Motor neuron (in vitro differentiated cells): ENCODE measurements at regions not wholly inside any gene's neighbourhood (a gene's known extent, or its start where the extent isn't known, plus 50 kb on each side); places are given as distances from the start of the nearest gene placed in this dataset.

Experiments used
- ATAC-seq, 8 experiments: fragments of 200-7000 bp; cut with Tn5 transposase; replicated peaks in 6 of 8; 2 replicates each; pipeline ENCODE4 v1.8.0; 2021; ENCODE audit warnings: mild to moderate bottlenecking in 8 of 8, moderate library complexity in 8 of 8
- H3K27ac ChIP-seq, 2 donors: fragments of 250-450 bp; sonication (Bioruptor Pico); 2 replicates each; pipeline ENCODE4 v1.9.0; 2021; ENCODE audit warnings: antibody characterized with exemption in 2 of 2, mild to moderate bottlenecking in 2 of 2, moderate library complexity in 1 of 2
- H3K4me1 ChIP-seq, 2 donors: fragments of 250-450 bp; sonication (Bioruptor Pico); replicated peaks in 1 of 2; 2 replicates each; pipeline ENCODE4 v1.6.1; 2021; ENCODE audit warnings: antibody characterized with exemption in 2 of 2, mild to moderate bottlenecking in 2 of 2, moderate library complexity in 1 of 2
- H3K4me3 ChIP-seq, 5 donors: fragments of 250-450 bp; sonication (Bioruptor Pico); 2 replicates each; pipeline ENCODE4 v1.9.0; 2021; ENCODE audit warnings: antibody characterized with exemption in 5 of 5, mild to moderate bottlenecking in 5 of 5, moderate library complexity in 4 of 5
- WGBS, 10 experiments: fragments of 450-650 bp; shearing (Covaris generic); methylation state at CpG; one replicate each; pipeline ENCODE4 v1.0.0; 2022; 5-methylcytosine and 5-hydroxymethylcytosine counted together
- in situ Hi-C, 9 experiments: fragments of 400-800 bp; cut with MboI; loops; one replicate each; pipeline ENCODE4 v1.15.0; 2021; ENCODE audit warnings: low sequenced_read_pairs in 9 of 9, low pct_unique_long_range_greater_than_20kb in 2 of 9; ENCODE audit not compliant: unreplicated experiment in 9 of 9

DNA sequence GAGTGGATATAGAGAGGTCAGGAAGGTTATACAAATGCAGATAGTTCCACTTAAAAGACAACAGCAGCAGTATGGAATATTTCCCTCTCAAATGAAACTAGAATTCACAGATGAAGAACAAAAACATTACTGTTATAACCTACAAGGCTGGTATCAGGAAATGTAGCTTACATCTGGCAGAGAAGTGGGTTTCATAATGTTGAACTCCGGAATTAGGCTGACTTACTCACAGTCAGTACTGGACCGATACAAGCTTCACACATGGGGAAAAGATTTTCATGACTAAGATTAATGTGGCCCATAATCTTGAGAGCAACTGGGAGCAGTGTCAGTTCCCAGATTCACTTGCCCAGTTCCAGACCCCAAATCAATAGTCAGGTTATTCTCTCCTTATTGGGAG is 353.9 kb downstream of the DUSP6 start:
- 10 to 100% (median 81%) methylated on average over 1 to 2 of the region's 2 CpGs; no CpG with 5 or more reads in 5 of the 10 experiments for WGBS, 10 experiments
- Histone ChIP-seq H3K4me1 (no peaks in the 10 kb centered on the region), H3K4me3 (no peak overlapping the region), H3K27ac (no peak overlapping the region)
- in situ Hi-C loops = loop anchor here in 3 of 9 experiments (25.0 kb wide), 3 partner anchors 411 to 886 kb away; partner anchors contain the start of gene KITLG (in 1 of the 3)
- peak in 1 of 8 experiments; percentile 32 for ATAC-seq

DNA sequence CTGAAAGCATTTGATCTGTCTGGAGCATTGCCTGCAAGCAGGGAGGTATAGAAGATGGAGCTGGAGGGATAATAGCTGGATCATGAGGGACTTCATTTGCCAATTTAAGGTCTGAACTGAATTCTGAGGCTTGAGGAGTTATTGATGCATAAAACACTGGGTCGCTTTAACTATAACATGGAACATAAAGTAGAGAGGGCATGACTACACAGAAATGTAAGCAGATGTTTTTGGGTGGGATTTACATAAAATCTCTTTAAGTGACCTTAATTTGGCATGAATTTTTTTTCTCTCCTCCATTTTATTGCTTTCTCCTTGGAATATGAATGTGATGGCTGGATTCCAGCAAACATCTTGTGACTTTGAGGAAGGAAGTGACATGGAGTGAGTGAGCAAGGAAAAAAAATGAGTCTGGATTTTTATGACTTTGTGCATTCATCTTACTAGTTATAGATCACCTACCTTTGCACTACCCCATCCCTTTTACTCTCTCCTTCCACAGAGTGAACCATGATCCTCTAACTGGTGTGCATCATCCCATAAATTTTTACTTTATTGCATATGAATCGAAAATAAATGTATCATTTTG is 356.0 kb downstream of the DUSP6 start:
- peak in 3 of 8 experiments; percentile 34 to 66 (median 53) for ATAC-seq

DNA sequence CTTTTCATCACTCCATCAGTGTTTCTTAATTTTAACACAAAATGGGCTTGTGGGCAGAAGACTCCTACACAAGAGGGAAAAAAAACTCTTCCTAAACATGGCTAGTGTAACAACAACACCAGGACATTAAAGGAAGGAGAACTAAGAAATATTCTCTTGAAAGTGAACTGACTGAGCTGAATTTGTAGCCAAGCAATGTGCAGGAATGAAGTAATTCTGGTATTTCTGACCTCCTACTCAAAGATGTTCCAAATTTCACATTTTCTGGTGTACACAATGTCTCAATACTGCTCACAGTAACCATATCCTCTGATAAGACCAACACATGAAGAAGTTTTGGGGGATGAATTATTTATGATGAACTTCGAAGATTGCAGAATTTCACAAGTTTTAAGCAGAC is 357.3 kb downstream of the DUSP6 start:
- in situ Hi-C loops = loop anchor here in 3 of 9 experiments (25.0 kb wide), 3 partner anchors 408 to 883 kb away; partner anchors contain the start of gene KITLG (in 1 of the 3)
- Histone ChIP-seq H3K27ac (no peak overlapping the region), H3K4me1 (no peaks in the 10 kb centered on the region), H3K4me3 (no peak overlapping the region)
- ATAC-seq = no peak
- 17 to 73% (median 57%) methylated on average over 1 of the region's 1 CpG; no CpG with 5 or more reads in 5 of the 10 experiments for WGBS, 10 experiments

More for the DNA sequence above, 356.0 kb downstream of the DUSP6 start:
- Histone ChIP-seq H3K4me1 (no peaks in the 10 kb centered on the region), H3K27ac (no peak overlapping the region), H3K4me3 (no peak overlapping the region)
- 0 to 97% (median 82%) methylated on average over 1 to 2 of the region's 2 CpGs for WGBS, 10 experiments
- in situ Hi-C loops = loop anchor here in 3 of 9 experiments (25.0 kb wide), 3 partner anchors 409 to 884 kb away; partner anchors contain the start of gene KITLG (in 1 of the 3)

DNA sequence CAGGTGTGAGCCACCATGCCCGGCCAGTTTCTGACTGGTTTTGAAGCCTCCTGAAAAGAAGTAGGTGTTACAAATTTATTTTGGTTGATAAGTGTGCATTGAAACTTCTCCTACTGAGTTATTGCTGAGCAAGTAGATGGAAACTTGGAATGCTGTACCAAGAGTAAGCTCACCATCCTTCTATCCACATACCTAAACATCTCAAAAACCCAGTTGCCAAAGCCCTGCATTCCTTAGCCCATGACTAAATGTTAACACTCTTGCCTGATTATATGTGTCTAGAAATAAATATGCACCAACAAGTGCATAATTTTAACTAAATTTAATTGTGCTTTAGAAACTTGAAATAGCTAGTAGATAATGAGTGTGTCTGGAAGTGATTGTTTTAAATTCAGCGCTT is 357.8 kb downstream of the DUSP6 start:
- Histone ChIP-seq H3K27ac (no peak overlapping the region), H3K4me3 (no peak overlapping the region), H3K4me1 (no peaks in the 10 kb centered on the region)
- WGBS, 10 experiments = 40 to 100% (median 100%) methylated on average over 1 to 2 of the region's 2 CpGs; no CpG with 5 or more reads in 1 of the 10 experiments
- in situ Hi-C loops = loop anchor here in 3 of 9 experiments (25.0 kb wide), 3 partner anchors 407 to 882 kb away; partner anchors contain the start of gene KITLG (in 1 of the 3)
- ATAC-seq = no peak

GRCh38 chr12:88993651-88994050 is 358.6 kb downstream of the DUSP6 start:
- ATAC-seq = peak in 3 of 8 experiments; percentile 16 to 76 (median 48)
- H3K4me1 ChIP-seq = no peaks in the 10 kb centered on the region
- 0 to 26% (median 7%) methylated on average over 1 to 3 of the region's 3 CpGs for WGBS, 10 experiments
- no peak overlapping the region for H3K4me3 ChIP-seq
- H3K27ac ChIP-seq = no peak overlapping the region
- in situ Hi-C loops = loop anchor here in 3 of 9 experiments (25.0 kb wide), 3 partner anchors 406 to 881 kb away; partner anchors contain the start of gene KITLG (in 1 of the 3)

- 67 to 97% (median 84%) methylated on average over 1 to 5 of the region's 5 CpGs for WGBS, 10 experiments
- in situ Hi-C loops = loop anchor here in 3 of 9 experiments (25.0 kb wide), 3 partner anchors 399 to 874 kb away; partner anchors contain the start of gene KITLG (in 1 of the 3)
- no peak for ATAC-seq
- Histone ChIP-seq H3K27ac (no peak overlapping the region), H3K4me1 (no peaks in the 10 kb centered on the region), H3K4me3 (no peak overlapping the region)
Measured at GRCh38 chr12:88986056-88986455, 366.2 kb downstream of the DUSP6 start.

GRCh38 chr12:88985631-88986030 is 366.7 kb downstream of the DUSP6 start:
- 27 to 100% (median 60%) methylated on average over 1 to 3 of the region's 3 CpGs; no CpG with 5 or more reads in 2 of the 10 experiments for WGBS, 10 experiments

GRCh38 chr12:88985011-88985410 is 367.3 kb downstream of the DUSP6 start:
- H3K27ac ChIP-seq = no peak overlapping the region
- ATAC-seq = no peak
- no peaks in the 10 kb centered on the region for H3K4me1 ChIP-seq
- WGBS, 10 experiments = 80 to 100% (median 97%) methylated on average over 1 to 3 of the region's 3 CpGs
- in situ Hi-C loops = loop anchor here in 3 of 9 experiments (25.0 kb wide), 3 partner anchors 398 to 873 kb away; partner anchors contain the start of gene KITLG (in 1 of the 3)
- no peak overlapping the region for H3K4me3 ChIP-seq

More at GRCh38 chr12:88985631-88986030, 366.7 kb downstream of the DUSP6 start:
- in situ Hi-C loops = loop anchor here in 3 of 9 experiments (25.0 kb wide), 3 partner anchors 398 to 873 kb away; partner anchors contain the start of gene KITLG (in 1 of the 3)
- H3K27ac ChIP-seq = no peak overlapping the region
- no peaks in the 10 kb centered on the region for H3K4me1 ChIP-seq
- no peak overlapping the region for H3K4me3 ChIP-seq
- ATAC-seq = no peak

- no peak overlapping the region for H3K4me3 ChIP-seq
- H3K4me1 ChIP-seq = no peaks in the 10 kb centered on the region
- in situ Hi-C loops = loop anchor here in 3 of 9 experiments (25.0 kb wide), 3 partner anchors 395 to 870 kb away; partner anchors contain the start of gene KITLG (in 1 of the 3)
- H3K27ac ChIP-seq = no peak overlapping the region
- 80 to 100% (median 92%) methylated on average over 1 of the region's 1 CpG; no CpG with 5 or more reads in 6 of the 10 experiments for WGBS, 10 experiments
- no peak for ATAC-seq
Measured at GRCh38 chr12:88982694-88983093, 369.6 kb downstream of the DUSP6 start.

DNA sequence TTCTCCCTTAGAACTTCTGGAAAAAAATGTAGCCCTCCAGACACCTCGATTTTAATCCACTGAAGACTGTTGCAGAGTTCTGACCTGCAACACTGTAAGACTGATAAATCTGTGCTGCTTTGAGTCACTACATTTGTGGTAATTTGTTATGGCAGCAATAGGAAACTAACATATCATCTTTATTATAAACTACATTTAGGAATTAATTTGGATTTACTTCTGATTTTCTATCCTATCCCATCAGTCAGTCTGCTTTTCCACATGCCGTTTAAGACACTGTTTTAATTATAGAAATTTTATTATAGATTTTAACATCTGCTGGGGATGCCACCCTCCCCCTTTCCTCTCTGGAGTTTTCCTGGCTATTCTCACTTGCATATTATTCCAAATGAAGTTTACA is 375.2 kb downstream of the DUSP6 start:
- Histone ChIP-seq H3K4me1 (no peaks in the 10 kb centered on the region), H3K4me3 (no peak overlapping the region), H3K27ac (no peak overlapping the region)
- in situ Hi-C loops = loop anchor here in 3 of 9 experiments (25.0 kb wide), 3 partner anchors 390 to 865 kb away; partner anchors contain the start of gene KITLG (in 1 of the 3)
- ATAC-seq = no peak
- WGBS, 10 experiments = 13 to 100% (median 81%) methylated on average over 1 to 2 of the region's 2 CpGs

DNA sequence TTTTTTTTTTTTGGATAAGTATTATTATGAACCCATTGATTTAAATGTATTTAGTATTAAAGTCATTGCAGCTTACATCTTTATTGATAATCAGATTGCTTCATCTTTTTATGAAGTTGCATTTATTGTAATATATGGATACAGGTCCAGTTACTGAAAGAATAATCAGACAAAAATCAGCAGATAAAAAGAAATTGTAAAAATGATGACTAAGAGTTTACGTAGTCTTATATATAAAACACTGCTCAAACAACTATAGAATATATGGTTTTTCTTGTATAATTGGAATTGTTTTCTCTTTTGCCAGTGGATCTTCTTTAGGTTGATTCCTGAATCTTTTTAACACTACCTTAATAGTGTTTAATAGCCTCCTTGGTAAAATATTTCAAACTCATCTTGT is 378.3 kb downstream of the DUSP6 start:
- 80 to 100% (median 100%) methylated on average over 1 of the region's 1 CpG for WGBS, 10 experiments
- Histone ChIP-seq H3K27ac (no peak overlapping the region), H3K4me3 (no peak overlapping the region), H3K4me1 (peaks cover 0 to 10% of the 10 kb centered on the region in 2 donors)
- in situ Hi-C loops = no loop called here
- no peak for ATAC-seq

- WGBS, 10 experiments = 0 to 57% (median 5%) methylated on average over 1 of the region's 1 CpG; no CpG with 5 or more reads in 2 of the 10 experiments
- ATAC-seq = no peak
- H3K4me3 ChIP-seq = no peak overlapping the region
- peaks cover 0 to 10% of the 10 kb centered on the region in 2 donors for H3K4me1 ChIP-seq
- no peak overlapping the region for H3K27ac ChIP-seq
- in situ Hi-C loops = no loop called here
Measured at GRCh38 chr12:88970740-88971139, 381.6 kb downstream of the DUSP6 start.

DNA sequence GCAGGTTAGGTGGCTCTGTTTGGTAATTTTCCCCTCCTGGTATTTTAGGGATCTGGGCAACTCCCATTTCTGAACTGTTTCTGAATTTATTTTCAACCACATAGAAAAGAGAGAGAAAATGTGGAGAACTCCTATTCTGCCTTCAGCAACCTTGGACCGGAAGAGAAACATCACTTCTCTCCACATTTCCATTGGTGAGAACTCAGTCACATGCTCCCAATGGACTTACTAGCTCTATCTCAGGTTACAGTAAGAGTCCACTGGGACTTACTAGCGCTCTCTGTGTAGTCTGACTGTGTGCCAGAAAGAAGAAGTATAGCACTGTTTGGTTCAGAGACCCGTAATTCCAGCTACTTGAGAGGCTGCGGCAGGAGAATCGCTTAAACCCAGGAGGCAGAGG is 383.2 kb downstream of the DUSP6 start:
- no peak for ATAC-seq
- peaks cover 0 to 10% of the 10 kb centered on the region in 2 donors for H3K4me1 ChIP-seq
- 85 to 100% (median 96%) methylated on average over 1 to 5 of the region's 5 CpGs; no CpG with 5 or more reads in 3 of the 10 experiments for WGBS, 10 experiments
- H3K27ac ChIP-seq = no peak overlapping the region
- no peak overlapping the region for H3K4me3 ChIP-seq
- in situ Hi-C loops = no loop called here
